ACHN (cell line): ENCODE measurements at regions not wholly inside any gene's neighbourhood (a gene's known extent, or its start where the extent isn't known, plus 50 kb on each side); places are given as distances from the start of the nearest gene placed in this dataset.

Experiments
- DNase-seq: peaks from one replicate; pipeline ENCODE4 v3.0.0-alpha.2; 2015
- in situ Hi-C: cut with HindIII; loops from 2 replicates; pipeline ENCODE4 v1.10.0; 2017; ENCODE audit warnings: low sequenced_read_pairs, low pct_ligation_motif_present, low pct_unique_long_range_greater_than_20kb

DNA sequence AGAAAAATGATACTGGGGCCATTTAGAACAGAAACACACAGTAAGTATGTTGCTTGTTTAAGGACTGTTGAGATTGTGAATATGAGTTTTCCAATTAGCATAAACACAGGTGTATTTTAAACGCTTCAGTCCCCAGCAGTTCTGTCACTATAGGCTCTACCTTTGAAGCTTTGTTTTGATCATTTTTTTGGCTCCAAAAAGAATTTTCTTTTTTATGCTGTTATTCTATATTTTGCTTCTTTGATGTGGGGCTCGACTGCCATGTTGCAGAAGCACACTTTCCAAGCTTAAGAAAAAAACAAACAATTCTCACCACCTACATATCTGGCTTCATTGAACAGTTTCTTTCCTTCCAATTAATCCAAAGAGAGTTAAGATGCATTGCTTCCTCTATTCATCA lies 131.0 kb upstream of the DMAC1 start:
- in situ Hi-C loops = no loop called here
- DNase-seq = no peak

DNA sequence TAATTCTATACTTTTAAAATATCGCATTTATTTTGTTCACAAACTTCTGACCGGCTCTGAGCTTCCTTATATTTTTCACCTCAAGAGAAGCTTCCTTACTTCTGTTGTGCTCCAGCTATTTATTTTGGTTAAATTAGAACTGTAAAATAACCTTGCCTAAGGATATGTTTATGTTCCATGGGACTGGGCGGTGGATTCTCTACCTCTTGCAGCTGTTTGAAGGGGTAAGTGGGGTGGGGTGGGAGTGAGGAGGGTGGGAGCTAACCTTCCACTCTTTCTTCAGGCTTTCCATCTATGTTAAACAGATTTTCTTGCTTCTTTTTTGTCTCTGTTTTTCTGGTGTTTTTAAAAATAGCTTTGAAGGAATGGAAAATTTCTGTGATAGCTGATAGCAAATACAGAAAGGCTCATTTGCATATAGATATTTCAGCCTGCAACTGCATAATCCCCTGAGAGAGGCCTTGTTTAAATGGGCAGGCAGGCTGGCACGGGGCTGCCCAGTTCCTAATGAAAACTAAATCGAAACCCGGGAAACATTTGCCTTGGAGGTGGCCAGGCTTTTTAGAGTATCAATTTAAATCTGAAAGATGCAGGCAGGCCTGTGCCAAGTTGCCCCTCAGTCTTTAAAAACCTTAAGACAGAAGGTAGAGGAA lies 122.1 kb upstream of the DMAC1 start:
- in situ Hi-C loops = no loop called here
- DNase-seq = no peak

DNA sequence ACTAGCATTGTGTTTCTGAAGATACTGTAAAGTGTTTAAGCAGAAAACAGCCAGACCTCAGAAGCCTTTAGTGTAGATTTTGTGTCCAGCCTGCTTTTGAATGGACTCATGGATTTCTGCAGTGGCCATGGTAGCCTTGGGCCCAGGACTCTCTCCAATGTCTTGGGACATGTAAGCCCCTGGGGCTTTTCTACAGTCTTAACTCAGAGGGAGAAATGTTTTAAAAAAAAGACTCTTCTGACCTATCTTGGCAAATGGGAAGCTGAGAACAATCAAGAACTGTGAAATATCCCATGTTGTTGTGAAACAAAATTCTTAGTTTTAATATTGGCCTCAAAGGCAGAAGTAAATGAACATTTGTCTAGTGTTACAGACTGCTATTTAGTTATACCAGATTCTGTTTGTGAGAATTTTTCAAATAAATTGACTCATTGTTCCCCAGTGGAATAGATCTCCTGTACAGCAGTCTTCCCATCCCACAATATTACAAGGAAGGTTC lies 112.5 kb upstream of the DMAC1 start:
- in situ Hi-C loops = no loop called here
- no peak for DNase-seq

DNA sequence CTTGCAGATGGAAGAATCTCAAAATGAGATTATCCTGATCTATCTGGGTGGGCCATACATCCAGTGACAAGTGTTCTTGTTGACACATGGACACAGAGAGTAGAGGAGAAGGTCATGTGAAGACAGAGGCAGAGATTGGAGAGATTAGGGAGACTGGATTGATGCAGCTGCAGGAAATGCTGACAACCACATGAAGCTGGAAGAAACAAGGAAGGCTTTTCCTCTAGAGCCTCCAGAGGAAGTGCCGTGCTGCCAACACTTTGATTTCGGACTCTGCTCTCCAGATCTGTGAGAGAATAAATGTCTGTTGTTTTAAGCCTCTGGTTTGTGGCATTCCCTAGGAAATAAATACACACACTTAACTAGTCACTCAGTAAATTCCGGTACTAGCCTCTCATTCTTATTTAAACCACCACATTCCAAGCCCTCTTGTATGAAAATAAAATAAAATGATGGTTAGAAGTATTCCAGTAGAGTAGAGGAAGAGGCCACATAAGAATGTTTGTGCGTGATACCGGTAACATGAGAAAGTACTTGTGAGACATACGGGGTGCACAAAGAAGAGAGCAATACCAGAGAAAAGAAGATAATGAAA lies 110.9 kb upstream of the DMAC1 start:
- no peak for DNase-seq
- in situ Hi-C loops = no loop called here

DNA sequence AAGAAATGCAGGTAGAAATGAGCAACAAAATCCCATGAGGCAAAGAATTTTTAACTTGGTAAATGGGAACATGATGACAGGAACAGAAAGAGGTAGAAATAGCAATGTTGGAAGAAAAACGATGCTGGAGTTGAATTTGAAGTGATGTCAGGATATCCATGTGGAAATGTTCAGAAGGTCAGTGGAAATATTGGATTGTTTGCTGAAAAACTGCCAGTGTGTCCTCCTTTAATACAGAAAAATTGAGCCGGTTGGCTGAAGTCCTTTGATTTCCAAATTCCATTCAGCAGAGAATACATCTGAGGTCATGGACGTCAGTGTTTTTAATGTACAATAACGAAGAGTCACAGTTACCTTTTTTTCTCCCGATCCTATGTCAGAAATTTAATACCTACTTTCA lies 110.0 kb upstream of the DMAC1 start:
- DNase-seq = no peak
- in situ Hi-C loops = no loop called here

DNA sequence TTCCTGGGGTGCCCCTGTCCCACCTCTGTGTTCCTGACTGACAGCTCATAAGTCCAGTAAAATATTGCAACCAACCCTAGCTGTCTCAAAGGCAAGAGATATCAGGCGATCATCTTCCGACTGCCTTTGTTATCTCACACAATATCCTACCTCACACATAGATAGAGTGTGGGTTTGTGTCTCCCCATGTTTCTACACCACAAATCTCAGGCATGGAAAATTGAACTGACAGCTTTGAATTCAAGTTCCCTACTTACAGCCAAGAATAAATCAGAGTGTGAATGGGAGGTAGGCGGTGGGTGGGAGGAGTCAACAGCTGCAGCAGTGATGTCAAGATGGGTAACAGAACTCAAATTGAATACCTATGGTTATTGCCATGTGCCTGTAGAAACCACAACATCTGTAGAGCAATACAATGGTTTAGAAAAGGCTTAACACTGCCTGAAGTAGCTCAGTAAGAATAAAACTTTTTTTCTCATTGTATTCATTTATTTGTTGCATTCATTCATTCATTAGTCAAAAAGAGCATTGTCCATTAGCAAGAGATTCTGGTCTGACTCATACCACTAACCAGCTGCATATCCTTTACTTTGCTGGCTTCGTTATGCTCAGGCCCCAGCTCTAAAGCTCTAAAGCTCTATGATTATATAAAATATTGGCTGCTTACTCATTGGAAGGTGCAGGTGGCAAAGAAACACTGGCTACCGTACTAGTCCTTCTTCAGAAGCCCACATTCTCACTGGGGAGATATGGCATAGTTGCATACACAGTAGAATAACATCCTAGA lies 108.2 kb upstream of the DMAC1 start:
- in situ Hi-C loops = no loop called here
- no peak for DNase-seq

DNA sequence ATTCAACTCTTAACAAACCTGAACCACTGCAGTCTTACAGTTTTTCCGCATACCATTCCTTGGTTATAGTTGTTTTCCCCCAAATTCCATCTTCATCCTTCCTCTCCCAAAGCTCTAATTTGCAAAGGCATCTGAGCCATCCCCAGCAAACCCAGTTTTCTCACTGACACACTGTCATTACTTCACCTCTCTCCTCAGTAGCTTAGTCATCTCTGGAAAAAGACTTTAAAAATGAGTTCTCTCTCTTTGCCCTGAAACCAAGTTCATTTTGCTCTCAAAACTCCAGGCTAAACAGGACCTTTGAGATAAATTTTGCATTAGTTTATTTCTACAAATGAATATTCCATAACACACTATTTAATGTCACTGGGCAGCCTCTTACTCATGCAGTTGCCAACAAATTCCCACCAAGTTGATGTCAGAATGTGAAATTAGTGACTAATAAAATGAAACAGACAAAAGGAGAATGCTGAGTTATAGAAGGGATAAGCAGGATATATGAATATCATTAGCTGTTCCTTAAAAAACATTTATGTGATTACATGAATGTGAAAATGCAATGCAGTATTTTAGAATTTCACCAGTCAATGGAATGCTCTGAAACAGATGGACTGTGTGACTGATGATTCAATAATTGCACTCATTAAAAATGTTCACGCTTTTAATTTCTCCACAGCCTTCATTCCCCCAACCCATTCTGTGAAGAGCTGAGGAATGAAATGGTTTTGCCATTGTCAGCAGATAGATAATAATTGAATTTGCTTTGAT lies 107.4 kb upstream of the DMAC1 start:
- no peak for DNase-seq
- in situ Hi-C loops = no loop called here

DNA sequence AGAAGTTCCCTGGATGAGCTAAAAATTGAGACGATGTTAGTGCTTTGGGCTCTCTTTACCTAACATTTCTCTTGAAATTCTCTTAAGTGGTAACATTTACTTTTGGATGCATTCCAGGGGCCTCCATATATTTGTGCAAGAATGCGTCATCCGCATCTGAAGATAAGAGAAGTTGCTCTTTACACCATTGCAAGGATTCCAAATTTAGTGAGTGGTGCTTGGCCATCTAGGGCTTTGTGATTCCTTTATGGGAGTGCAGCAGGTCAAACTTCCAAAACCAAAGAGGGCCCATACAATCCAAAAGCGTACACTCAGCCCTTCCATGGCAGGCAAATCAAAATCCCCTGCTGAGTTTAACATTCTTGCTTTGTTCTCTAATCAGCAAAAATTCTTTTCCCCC lies 102.0 kb upstream of the DMAC1 start:
- no peak for DNase-seq
- in situ Hi-C loops = no loop called here

DNA sequence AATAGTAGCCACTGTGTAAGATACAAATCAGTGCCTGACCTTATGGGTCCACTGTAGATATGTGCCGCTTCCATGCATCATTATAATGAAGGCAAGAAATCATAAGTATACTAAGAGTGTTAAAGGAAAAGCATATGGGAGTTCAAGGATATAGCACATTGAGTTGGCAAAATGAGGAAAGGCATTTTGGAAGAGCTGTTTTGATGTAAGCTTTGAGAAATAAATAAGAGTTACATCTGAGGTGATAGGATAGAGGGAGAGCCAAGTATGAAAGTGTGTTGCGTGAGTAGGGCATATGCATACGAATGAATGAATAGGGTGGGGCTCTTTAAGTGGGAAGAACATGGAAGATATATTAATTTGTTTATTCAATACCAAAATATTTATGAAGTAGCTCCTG lies 101.0 kb upstream of the DMAC1 start:
- in situ Hi-C loops = no loop called here
- no peak for DNase-seq

DNA sequence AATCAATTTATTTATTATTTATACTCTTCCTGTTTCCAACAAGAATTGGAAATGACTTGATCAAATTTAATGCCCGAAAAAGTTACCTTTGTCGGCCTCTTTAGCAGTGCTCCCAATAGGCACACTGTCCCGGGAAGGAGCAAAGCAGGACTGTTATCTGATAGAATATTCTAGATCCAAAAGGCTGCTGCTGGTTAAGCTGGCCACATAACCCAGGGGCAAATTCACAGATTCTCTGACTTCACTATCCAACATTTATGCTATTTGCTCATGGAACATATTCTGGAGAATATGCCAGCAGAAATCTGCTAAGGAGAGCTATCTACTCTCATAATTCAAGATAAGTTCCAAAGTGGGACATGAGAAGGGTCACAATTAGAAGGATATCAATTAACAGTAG lies 100.2 kb upstream of the DMAC1 start:
- in situ Hi-C loops = no loop called here
- no peak for DNase-seq

DNA sequence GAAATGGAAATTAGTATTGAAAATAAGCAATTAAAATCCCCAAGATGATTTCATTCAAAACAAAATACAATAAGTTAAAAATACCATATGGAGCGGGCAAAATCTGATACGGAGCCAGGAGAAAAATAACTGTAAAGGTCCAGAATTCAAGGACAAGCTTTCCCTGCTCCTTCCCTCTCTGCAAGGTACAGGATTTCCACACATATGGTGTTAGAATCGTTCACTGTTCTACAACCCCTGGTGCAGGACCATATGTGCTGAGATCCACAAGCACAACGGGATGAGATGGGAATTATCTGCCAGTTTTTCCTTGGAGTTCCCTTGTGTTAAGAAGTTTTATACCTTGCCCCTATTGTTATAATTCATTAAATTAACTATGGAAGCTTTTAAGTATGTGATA lies 94.7 kb upstream of the DMAC1 start:
- no peak for DNase-seq
- in situ Hi-C loops = no loop called here

DNA sequence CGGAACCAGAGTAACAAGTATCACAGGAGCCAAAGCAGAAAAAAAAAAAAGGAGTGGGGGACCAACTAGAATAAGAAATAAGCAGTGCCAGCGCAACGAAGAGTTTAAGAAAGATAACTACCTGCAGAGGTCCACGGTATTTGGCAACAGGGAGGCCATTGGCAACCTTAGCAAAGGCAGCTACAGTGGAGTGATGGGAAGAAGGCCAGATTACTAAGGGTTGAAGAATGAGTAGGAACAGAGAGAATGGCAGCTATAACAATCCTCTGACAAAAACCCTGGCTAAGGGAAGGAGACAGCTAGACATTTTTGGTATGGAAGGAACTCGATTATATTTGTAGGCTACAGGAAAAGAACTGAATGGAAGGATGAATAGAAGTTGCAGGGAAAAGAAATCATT lies 93.4 kb upstream of the DMAC1 start:
- no peak for DNase-seq
- in situ Hi-C loops = no loop called here

DNA sequence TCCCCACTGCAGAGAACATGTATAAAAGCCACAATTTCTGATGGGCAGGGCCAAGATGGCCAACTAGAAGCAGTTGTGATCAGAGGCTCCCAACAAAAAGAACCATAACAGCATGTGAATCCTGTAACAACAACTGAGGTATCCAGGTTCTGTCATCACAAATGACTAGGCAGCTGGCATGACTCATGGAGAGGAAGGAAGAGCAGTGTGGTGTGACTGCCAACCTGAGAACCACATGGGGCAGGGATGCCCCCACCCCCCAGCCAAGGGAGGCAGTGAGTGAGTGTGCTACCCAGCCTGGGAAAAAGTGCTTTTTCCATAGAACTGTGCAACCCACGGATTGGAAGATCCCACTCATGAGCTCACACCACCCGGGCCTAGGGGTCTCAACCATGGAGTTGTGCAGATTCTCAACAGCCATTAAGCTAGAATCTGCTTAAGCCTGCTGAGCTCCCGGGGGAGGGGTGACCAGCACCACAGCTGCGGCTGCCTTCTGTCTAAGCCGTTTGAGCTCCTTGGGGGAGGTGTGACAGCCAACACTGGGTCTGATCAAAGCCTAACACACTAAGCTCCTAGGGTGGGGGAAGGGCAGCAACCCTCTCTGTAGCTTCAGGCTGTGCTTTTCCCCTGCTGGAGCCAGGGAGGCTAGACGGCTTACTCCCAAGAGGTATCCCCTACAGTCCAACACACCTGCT lies 80.1 kb upstream of the DMAC1 start:
- in situ Hi-C loops = no loop called here
- peak; percentile 39 for DNase-seq

DNA sequence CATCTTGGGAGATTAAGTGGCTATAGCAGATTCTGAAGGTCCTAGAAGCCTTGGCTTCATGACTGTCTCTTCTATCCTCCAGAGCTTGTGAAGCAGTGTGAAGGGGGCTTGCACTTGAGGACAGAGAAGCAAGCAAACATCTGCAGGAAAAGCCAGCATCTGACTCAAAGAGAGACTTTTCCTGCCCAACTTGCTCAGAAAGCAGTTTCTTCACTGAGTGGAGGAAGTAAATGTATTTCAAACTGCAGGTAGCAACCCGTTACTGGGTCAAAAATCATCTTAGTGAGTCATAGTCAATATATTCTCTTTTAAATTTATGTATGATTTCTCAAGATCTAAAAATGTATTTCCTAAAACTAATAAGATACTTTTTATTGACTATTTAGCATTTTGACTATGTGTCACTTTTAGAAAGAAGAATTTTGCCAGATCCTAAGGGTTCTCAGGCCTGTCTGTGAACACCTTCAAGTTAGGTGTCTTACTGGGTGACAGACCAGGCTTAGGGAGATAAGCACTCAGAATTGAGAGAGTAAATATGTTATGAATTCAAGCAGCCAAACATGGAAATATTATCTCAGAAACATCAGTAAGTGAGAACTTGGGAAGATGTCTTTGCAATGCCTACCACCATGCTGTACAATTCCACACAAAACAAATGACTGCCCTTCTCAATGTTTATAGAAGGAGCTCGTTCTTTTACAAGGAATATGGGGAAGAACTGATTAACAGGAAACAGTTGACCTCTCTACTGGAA lies 72.6 kb upstream of the DMAC1 start:
- in situ Hi-C loops = no loop called here

DNA sequence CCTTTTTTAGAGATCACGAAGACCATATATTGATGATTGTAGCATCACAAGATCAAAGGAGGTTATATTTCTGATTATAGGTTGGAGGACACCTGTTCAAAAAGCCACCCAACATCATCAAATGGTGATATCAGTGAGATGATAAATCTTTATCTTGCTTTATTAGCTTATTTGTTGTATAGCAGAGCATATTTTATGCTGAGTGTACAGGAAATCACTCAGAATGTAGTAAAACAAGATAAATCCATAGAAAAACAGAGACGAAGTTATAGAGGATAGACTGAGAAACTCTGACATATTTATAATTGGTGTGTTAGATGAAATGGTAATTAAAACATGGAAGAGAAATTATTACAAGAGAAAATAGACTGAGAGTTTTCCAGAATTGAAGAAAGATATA lies 69.8 kb upstream of the DMAC1 start:
- in situ Hi-C loops = no loop called here
- no peak for DNase-seq

More for the DNA sequence above, 72.6 kb upstream of the DMAC1 start:
- no peak for DNase-seq

DNA sequence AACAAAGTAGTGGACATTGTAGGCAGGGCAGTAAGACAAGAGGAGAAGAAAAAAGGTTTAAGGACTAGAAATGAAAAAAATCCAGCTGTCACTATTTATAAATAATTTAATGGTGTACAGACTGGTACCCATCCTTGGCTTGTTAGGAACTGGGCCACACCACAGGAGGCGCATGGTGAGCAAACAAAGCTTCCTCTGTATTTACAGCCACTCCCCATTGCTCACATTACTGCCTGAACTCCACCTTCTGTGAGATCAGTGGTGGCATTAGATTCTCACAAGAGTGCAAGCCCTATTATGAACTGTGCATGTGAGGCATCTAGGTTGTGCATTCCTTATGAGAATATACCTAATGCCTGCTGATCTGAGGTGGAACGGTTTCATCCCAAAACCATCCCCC lies 62.6 kb upstream of the DMAC1 start:
- DNase-seq = no peak
- in situ Hi-C loops = no loop called here

DNA sequence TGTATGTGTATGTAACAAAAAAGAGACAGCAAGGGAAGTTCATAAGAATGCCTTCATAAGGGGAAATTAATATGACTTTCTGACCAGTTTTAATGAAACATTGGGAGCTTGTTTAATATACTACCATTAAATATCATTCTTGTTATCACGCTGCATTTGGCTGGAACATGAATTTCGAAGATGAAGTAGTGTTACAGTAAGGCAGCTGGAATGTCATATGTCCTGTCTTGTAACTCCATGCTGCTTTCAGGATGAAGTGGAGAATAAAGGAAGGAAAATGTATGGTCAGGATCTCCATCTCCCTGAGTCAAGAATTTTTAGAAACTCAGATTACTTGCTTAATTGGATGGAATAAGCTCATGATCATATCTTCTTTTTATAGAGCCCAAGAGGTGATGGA lies 61.5 kb upstream of the DMAC1 start:
- in situ Hi-C loops = no loop called here
- DNase-seq = no peak

DNA sequence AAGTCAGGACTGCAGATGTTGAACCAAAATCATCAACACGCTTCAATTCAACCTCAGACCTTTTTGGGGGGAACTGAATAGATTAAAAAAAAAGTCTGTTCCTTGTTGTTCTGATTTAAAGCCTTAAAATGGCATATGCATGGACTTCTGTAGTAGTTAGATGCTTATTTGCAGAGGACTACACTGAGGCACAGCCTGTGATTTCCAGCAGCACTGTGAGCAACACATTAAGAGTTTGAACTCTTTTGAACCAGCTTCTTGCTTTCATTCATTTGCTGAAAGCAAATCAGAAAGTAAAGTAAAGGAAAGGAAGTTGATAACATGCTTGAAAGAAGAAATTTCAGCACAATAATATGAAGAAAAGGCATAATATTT lies 60.7 kb upstream of the DMAC1 start:
- DNase-seq = no peak
- in situ Hi-C loops = no loop called here
